ENCODE measurements at regions not wholly inside any gene's neighbourhood (a gene's known extent, or its start where the extent isn't known, plus 50 kb on each side); places are given as distances from the start of the nearest gene placed in this dataset.

DNA sequence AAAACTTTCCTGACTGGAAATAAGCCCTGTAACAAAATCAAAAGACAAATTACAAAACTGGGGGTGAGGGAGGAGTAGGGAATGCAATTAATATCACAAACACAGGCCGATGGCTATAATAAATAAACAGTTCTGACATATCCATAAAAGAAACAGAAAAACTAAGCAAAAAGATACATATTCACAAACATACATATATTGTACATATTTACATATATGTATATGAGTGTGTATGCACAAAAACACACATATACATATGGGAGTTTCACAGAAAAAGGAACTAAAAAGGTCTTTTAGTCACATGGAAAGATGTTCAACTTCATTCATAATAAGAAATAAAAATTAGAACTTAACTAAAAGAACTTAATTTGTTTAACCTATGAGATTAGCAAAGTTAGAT is 292.7 kb downstream of the TFAP2A start:
- no peak for TF ChIP-seq POLR2A (IDR thresholded peaks at IDR 0.05)
- TF ChIP-seq, protein P1, sequence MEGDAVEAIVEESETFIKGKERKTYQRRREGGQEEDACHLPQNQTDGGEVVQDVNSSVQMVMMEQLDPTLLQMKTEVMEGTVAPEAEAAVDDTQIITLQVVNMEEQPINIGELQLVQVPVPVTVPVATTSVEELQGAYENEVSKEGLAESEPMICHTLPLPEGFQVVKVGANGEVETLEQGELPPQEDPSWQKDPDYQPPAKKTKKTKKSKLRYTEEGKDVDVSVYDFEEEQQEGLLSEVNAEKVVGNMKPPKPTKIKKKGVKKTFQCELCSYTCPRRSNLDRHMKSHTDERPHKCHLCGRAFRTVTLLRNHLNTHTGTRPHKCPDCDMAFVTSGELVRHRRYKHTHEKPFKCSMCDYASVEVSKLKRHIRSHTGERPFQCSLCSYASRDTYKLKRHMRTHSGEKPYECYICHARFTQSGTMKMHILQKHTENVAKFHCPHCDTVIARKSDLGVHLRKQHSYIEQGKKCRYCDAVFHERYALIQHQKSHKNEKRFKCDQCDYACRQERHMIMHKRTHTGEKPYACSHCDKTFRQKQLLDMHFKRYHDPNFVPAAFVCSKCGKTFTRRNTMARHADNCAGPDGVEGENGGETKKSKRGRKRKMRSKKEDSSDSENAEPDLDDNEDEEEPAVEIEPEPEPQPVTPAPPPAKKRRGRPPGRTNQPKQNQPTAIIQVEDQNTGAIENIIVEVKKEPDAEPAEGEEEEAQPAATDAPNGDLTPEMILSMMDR (IDR thresholded peaks at IDR 0.05 in 4 of 5, conservative IDR thresholded peaks at IDR 0.05 in 1 of 5) = no peak

Measured in gastrocnemius medialis (tissue), 4 donors.